DND-41 (cell line): ENCODE measurements at regions not wholly inside any gene's neighbourhood (a gene's known extent, or its start where the extent isn't known, plus 50 kb on each side); places are given as distances from the start of the nearest gene placed in this dataset.

ENCODE experiments used
- ATAC-seq: fragments of 200-7000 bp; cut with Tn5 transposase; 3 replicates; pipeline ENCODE4 v1.9.1; 2021; ENCODE audit warnings: low read depth; ENCODE audit not compliant: insufficient read depth
- DNase-seq: peaks from one replicate; pipeline ENCODE4 v3.0.0-alpha.2; 2020
- H2AFZ ChIP-seq: 2 replicates; pipeline ENCODE4 v1.6.0; 2012; ENCODE audit warnings: low read depth, low read length
- H3K27ac ChIP-seq: 2 replicates; pipeline ENCODE4 v1.5.1; 2012; ENCODE audit warnings: low read length, inconsistent platforms
- H3K27me3 ChIP-seq: fragments of 200-600 bp; sonication (generic); 2 replicates; pipeline ENCODE4 v1.6.0; 2012; ENCODE audit warnings: low read length, mild to moderate bottlenecking, inconsistent platforms; ENCODE audit not compliant: insufficient read depth, poor library complexity
- H3K36me3 ChIP-seq: 2 replicates; pipeline ENCODE4 v1.5.1; 2012; ENCODE audit warnings: low read length, inconsistent platforms; ENCODE audit not compliant: insufficient read depth
- H3K4me1 ChIP-seq: 2 replicates; pipeline ENCODE4 v1.5.1; 2012; ENCODE audit warnings: mild to moderate bottlenecking, low read length; ENCODE audit not compliant: insufficient read depth
- H3K4me2 ChIP-seq: 2 replicates; pipeline ENCODE4 v1.6.0; 2012; ENCODE audit warnings: mild to moderate bottlenecking, moderate library complexity, low read length, inconsistent platforms; ENCODE audit not compliant: insufficient read depth
- H3K4me3 ChIP-seq, 2 experiments: fragments of 200-600 bp in 1 of 2; shearing (Covaris generic) in 1 of 2; 2 replicates each; pipeline ENCODE4 v1.5.1; 2012 to 2016; ENCODE audit warnings: inconsistent platforms in 2 of 2, low read length in 2 of 2, mild to moderate bottlenecking in 2 of 2, low read depth in 1 of 2, moderate library complexity in 1 of 2
- H3K79me2 ChIP-seq: 2 replicates; pipeline ENCODE4 v1.6.0; 2012; ENCODE audit warnings: low read length, inconsistent platforms; ENCODE audit not compliant: insufficient read depth
- H3K9ac ChIP-seq: 2 replicates; pipeline ENCODE4 v1.6.0; 2012; ENCODE audit warnings: low read depth, mild to moderate bottlenecking, inconsistent platforms, low read length, moderate library complexity
- H3K9me3 ChIP-seq: 2 replicates; pipeline ENCODE4 v1.5.1; 2012; ENCODE audit warnings: low read length, moderate library complexity, mild to moderate bottlenecking, inconsistent platforms; ENCODE audit not compliant: insufficient read depth, severe bottlenecking
- H4K20me1 ChIP-seq: 2 replicates; pipeline ENCODE4 v1.6.0; 2012; ENCODE audit warnings: low read length; ENCODE audit not compliant: insufficient read depth
- CTCF ChIP-seq: IDR thresholded peaks from 2 replicates; pipeline ENCODE4 v1.5.1; 2012; ENCODE audit warnings: borderline replicate concordance, low read length, moderate library complexity, mild to moderate bottlenecking; ENCODE audit not compliant: poor library complexity, severe bottlenecking; ENCODE audit errors: extremely low read depth
- EZH2 ChIP-seq: IDR thresholded peaks from 3 replicates; pipeline ENCODE4 v1.6.1; 2012; ENCODE audit warnings: borderline replicate concordance, low read depth, mild to moderate bottlenecking, moderate library complexity, low read length, inconsistent platforms; ENCODE audit not compliant: severe bottlenecking

- ATAC-seq: no peak
- H3K4me2 ChIP-seq: no peak overlapping the region
- no peaks in the 10 kb centered on the region for H3K36me3 ChIP-seq
- no peaks in the 10 kb centered on the region for H3K9me3 ChIP-seq
- DNase-seq: no peak
- H3K27me3 ChIP-seq: no peaks in the 10 kb centered on the region
- no peak for TF ChIP-seq EZH2
- no peak for TF ChIP-seq CTCF
- H4K20me1 ChIP-seq: no peaks in the 10 kb centered on the region
- no peak overlapping the region for H3K9ac ChIP-seq
- H2AFZ ChIP-seq: no peak overlapping the region
- H3K27ac ChIP-seq: no peak overlapping the region
- no peak overlapping the region for H3K4me3 ChIP-seq
- H3K4me1 ChIP-seq: no peaks in the 10 kb centered on the region
- no peaks in the 10 kb centered on the region for H3K79me2 ChIP-seq
Measured at GRCh38 chr2:53259395-53260009, 508.1 kb upstream of the CHAC2 start.

GRCh38 chr2:53257287-53257686, 510.3 kb upstream of the CHAC2 start:
- no peak overlapping the region for H3K9ac ChIP-seq
- ATAC-seq (no peak), DNase-seq (no peak)
- no peak overlapping the region for H3K27ac ChIP-seq
- H3K4me3 ChIP-seq: no peak overlapping the region
- no peaks in the 10 kb centered on the region for H3K27me3 ChIP-seq
- H3K4me2 ChIP-seq: no peak overlapping the region
- no peaks in the 10 kb centered on the region for H3K36me3 ChIP-seq
- H3K79me2 ChIP-seq: no peaks in the 10 kb centered on the region
- no peaks in the 10 kb centered on the region for H3K4me1 ChIP-seq
- no peaks in the 10 kb centered on the region for H4K20me1 ChIP-seq
- no peaks in the 10 kb centered on the region for H3K9me3 ChIP-seq
- H2AFZ ChIP-seq: no peak overlapping the region
- TF ChIP-seq CTCF (no peak), EZH2 (no peak)

GRCh38 chr2:53253244-53253643, 514.4 kb upstream of the CHAC2 start:
- H3K4me1 ChIP-seq: no peaks in the 10 kb centered on the region
- no peaks in the 10 kb centered on the region for H3K36me3 ChIP-seq
- DNase-seq: no peak
- no peak overlapping the region for H2AFZ ChIP-seq
- no peak overlapping the region for H3K4me2 ChIP-seq
- H3K9ac ChIP-seq: no peak overlapping the region
- no peaks in the 10 kb centered on the region for H3K9me3 ChIP-seq
- no peaks in the 10 kb centered on the region for H4K20me1 ChIP-seq
- H3K27ac ChIP-seq: no peak overlapping the region
- H3K79me2 ChIP-seq: no peaks in the 10 kb centered on the region
- no peak overlapping the region for H3K4me3 ChIP-seq
- TF ChIP-seq EZH2 (no peak), CTCF (no peak)
- ATAC-seq: peak; percentile 69
- H3K27me3 ChIP-seq: no peaks in the 10 kb centered on the region
